ENCODE measurements at regions not wholly inside any gene's neighbourhood (a gene's known extent, or its start where the extent isn't known, plus 50 kb on each side); places are given as distances from the start of the nearest gene placed in this dataset.

- Histone ChIP-seq H3K79me2 (ENCODE audit: control insufficient read depth, insufficient read depth, low read length) (no peaks in the 10 kb centered on the region), H2AFZ (ENCODE audit: control insufficient read depth, low read depth, low read length) (peak overlapping the region; percentile 64), H4K20me1 (ENCODE audit: control insufficient read depth, insufficient read depth) (no peaks in the 10 kb centered on the region), H3K4me3 (no peak overlapping the region), H3K27ac (ENCODE audit: control insufficient read depth, insufficient read depth) (no peak overlapping the region), H3K36me3 (ENCODE audit: control insufficient read depth in 2 of 2, insufficient read depth in 2 of 2, low read length in 1 of 2) (no peaks in the 10 kb centered on the region), H3K4me1 (ENCODE audit: control insufficient read depth, insufficient read depth, low read length) (no peaks in the 10 kb centered on the region), H3K9me3 (replicated peaks; ENCODE audit: control insufficient read depth, insufficient read depth, low read length) (no peaks in the 10 kb centered on the region), H3K27me3 (replicated peaks in 1 of 2; ENCODE audit: control insufficient read depth in 2 of 2, insufficient read depth in 2 of 2, low read length in 1 of 2) (no peaks in the 10 kb centered on the region), H3K9ac (ENCODE audit: control insufficient read depth, insufficient read depth, low read length) (no peak overlapping the region), H3K4me2 (ENCODE audit: control insufficient read depth, insufficient read depth) (no peak overlapping the region)
- in situ Hi-C loops (cut with MboI) = loop anchor here (25.0 kb wide), 1 partner anchor 629 kb away; no protein-coding TSS in a partner anchor
- BruUV-seq (replicated peaks) = no TSS peak
- peak; percentile 51 for DNase-seq (ENCODE audit: low read depth, low spot score)
- 58% methylated on average over 17 of the region's 17 CpGs for WGBS (ENCODE audit: insufficient coverage, insufficient replicate concordance, low lambda C conversion rate, missing lambda C conversion rate)
- ChIA-PET RAD21 (ENCODE audit: unreplicated experiment) (interaction anchor here (1.0 kb wide), 1 partner anchor 53 kb away, joined by 4 read pairs; no protein-coding TSS in a partner anchor), SMC1A (ENCODE audit: uncharacterized antibody, unreplicated experiment) (interaction anchor here (0.7 to 1.5 kb wide), 4 partner anchors 9 to 58 kb away, joined by 3 to 10 read pairs (median 3); no protein-coding TSS in a partner anchor), CTCF (interaction anchor here (0.8 to 2.4 kb wide), 7 partner anchors 8 to 54 kb away, joined by 3 to 16 read pairs (median 4); no protein-coding TSS in a partner anchor), POLR2A (interaction anchor here (0.7 kb wide), 1 partner anchor 587 kb away, joined by 3 read pairs; no protein-coding TSS in a partner anchor)
- ATAC-seq = peak; percentile 87
- intact Hi-C loops (cut with micrococcal nuclease; ENCODE audit: unreplicated experiment) = loop anchor here (2.0 kb wide), 1 partner anchor 54 kb away; no protein-coding TSS in a partner anchor
- peak; percentile 84 for FAIRE-seq
- TF ChIP-seq MLLT1 (IDR thresholded peaks at IDR 0.05) (0 out of 2 replicates have a peak, but pooled peaks have one; percentile 24), CTCF (IDR thresholded peaks at IDR 0.05 in 2 of 3, conservative IDR thresholded peaks at IDR 0.05 in 1 of 3; ENCODE audit: control insufficient read depth in 2 of 3, extremely low read depth in 1 of 3, insufficient read depth in 1 of 3, low read depth in 3 of 3, low read length in 3 of 3) (peak; percentile 45 to 60 (median 48); a peak in 5 of 6 replicates), CBFB (IDR thresholded peaks at IDR 0.05; ENCODE audit: low read depth) (no peak), ATF3 (IDR thresholded peaks at IDR 0.05; ENCODE audit: borderline replicate concordance, extremely low read depth, low read depth, low read length) (peak; percentile 70; the same call in 1 of the 2 replicates), CUX1 (IDR thresholded peaks at IDR 0.05; ENCODE audit: insufficient replicate concordance, low read depth, low read length) (no peak), HCFC1 (IDR thresholded peaks at IDR 0.05; ENCODE audit: low read length) (peak; percentile 70), RUNX3 (IDR thresholded peaks at IDR 0.05; ENCODE audit: low read length) (peak; percentile 27; the same call in 1 of the 2 replicates), ZNF24 (IDR thresholded peaks at IDR 0.05) (no peak), IKZF1 (conservative IDR thresholded peaks at IDR 0.05) (peak; percentile 54; the same call in 1 of the 2 replicates)
Observed at GRCh38 chr5:138632900-138633489, 57.8 kb upstream of the HSPA9 start.

Data from GM12878 (cell line).